ENCODE measurements at regions not wholly inside any gene's neighbourhood (a gene's known extent, or its start where the extent isn't known, plus 50 kb on each side); places are given as distances from the start of the nearest gene placed in this dataset.

DNA sequence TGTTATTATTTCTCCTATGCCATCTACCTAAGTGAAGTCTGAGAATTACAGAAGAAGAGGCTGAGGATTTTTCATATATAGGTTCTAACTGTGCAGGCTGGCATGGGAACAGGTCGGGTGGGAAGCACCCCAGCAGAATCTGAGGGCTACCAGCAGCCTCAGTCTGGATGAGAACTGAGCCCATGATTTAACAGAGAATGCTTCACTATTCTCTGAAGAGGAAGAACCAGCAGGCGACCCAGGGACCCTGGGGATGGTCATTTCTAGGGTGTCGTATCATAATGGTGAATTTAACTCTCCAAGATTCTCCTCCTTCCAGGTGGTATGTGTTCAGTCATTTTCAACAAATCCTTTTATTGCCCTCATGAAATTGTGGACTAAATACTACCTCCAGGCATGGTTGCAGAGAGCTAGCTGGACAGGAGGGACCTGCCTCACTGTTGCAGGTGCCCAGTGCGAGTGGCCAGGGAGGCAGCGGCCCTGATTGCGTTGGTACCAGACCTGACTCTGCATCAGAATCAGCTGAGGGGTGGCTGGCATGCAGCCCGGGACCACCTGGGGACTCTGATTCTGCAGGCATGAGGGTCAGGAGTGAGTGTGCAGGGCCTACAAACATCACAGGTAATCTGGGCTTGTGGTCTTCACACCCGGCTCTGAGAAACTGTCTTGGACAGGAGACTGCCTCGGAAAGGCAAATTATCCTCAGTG, 272.2 kb downstream of the TSN start (continued):
- TF ChIP-seq WT1 (tag by site-specific recombination; IDR thresholded peaks at IDR 0.05) (no peak), KLF8 (tag by site-specific recombination; IDR thresholded peaks at IDR 0.05) (no peak), ZNF473 (tag by site-specific recombination; IDR thresholded peaks at IDR 0.05) (no peak), ZNF549 (tag by site-specific recombination; IDR thresholded peaks at IDR 0.05) (no peak), OSR2 (tag by site-specific recombination; IDR thresholded peaks at IDR 0.05) (no peak)
- TF ChIP-seq, protein P1, sequence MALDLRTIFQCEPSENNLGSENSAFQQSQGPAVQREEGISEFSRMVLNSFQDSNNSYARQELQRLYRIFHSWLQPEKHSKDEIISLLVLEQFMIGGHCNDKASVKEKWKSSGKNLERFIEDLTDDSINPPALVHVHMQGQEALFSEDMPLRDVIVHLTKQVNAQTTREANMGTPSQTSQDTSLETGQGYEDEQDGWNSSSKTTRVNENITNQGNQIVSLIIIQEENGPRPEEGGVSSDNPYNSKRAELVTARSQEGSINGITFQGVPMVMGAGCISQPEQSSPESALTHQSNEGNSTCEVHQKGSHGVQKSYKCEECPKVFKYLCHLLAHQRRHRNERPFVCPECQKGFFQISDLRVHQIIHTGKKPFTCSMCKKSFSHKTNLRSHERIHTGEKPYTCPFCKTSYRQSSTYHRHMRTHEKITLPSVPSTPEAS (tag by site-specific recombination; IDR thresholded peaks at IDR 0.05) = no peak

DNA sequence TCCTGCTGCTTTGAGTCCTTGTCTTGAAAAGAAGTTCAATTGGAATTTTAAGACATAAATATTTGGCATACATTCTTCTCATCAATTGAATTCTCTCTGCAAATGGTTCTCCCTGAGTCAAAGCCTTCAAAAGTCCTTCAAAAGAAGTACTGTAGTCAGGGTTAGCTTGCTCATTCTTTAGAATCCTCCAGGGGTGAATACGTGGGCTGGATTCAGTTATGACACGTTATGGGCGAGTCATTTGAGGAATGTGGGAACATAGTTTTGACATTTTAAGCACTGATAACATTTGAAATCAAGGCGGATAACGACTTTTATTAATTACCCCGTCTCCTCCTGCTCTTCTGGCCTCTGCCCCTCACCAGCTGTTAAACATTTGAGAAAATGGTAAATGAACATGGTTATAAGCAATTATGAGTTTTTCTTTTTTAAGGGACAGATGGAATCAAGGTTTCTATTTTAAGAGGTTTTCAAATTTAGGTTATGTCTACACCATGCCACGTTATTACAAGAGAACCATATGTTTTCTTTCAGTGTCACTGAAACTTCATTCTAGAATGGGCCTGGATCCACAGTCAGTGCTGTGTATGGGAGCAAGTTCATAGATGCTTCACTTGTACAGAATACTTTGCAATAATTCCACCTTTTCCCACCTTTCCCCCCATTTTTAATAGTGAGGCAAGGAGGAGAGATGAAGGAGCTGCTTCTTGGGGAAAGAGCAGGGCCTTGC, 273.1 kb downstream of the TSN start:
- CTCF ChIA-PET = interaction anchor here (0.6 to 1.3 kb wide), 3 partner anchors 217 to 1673 kb away, joined by 3 read pairs; no protein-coding TSS in a partner anchor

DNA sequence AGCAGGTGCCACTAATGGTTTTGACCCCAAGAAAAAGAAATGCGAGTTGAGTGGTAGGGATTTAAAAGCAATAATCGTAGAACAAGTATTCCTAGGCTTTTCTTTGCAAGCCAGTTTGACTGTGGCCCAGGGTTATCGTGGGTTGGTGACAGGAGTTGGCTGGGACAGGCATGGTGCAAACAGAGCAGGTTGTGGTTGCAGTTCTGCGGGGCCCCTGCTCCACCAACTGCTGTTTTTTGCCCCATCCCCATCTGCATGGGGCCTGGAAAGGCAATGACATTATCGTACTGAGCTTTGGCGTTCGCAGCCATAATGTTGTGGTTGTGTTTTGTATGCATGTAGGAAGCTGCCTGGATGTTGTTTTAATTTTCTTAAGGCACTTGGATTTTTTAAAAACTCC, 274.0 kb downstream of the TSN start:
- no peak overlapping the region for H3K27ac ChIP-seq (ENCODE audit: extremely low read depth, low read depth, low read length)
- POLR2A ChIA-PET = no interaction called here

More for the DNA sequence above, 273.1 kb downstream of the TSN start:
- Histone ChIP-seq H3K4me1 (ENCODE audit: control insufficient read depth, insufficient read depth, low read length) (peaks cover 1% of the 10 kb centered on the region; the same call in 1 of the 2 replicates), H3K4me3 (ENCODE audit: low read depth, low read length) (no peak overlapping the region), H3K27ac (ENCODE audit: extremely low read depth, low read depth, low read length) (no peak overlapping the region), H3K9me3 (ENCODE audit: control insufficient read depth, insufficient read depth, low read depth, low read length) (no peaks in the 10 kb centered on the region), H3K36me3 (ENCODE audit: control insufficient read depth in 2 of 2, insufficient read depth in 1 of 2, low read length in 2 of 2) (no peaks in the 10 kb centered on the region)
- TF ChIP-seq ZNF394 (tag by site-specific recombination; IDR thresholded peaks at IDR 0.05; ENCODE audit: borderline replicate concordance) (no peak), ZBTB7A (tag by site-specific recombination; IDR thresholded peaks at IDR 0.05; ENCODE audit: low read depth) (no peak), SETDB1 (IDR thresholded peaks at IDR 0.05; ENCODE audit: insufficient read length, low read length) (no peak), ZNF155 (tag by site-specific recombination; IDR thresholded peaks at IDR 0.05) (no peak)
- TF ChIP-seq, protein P2, sequence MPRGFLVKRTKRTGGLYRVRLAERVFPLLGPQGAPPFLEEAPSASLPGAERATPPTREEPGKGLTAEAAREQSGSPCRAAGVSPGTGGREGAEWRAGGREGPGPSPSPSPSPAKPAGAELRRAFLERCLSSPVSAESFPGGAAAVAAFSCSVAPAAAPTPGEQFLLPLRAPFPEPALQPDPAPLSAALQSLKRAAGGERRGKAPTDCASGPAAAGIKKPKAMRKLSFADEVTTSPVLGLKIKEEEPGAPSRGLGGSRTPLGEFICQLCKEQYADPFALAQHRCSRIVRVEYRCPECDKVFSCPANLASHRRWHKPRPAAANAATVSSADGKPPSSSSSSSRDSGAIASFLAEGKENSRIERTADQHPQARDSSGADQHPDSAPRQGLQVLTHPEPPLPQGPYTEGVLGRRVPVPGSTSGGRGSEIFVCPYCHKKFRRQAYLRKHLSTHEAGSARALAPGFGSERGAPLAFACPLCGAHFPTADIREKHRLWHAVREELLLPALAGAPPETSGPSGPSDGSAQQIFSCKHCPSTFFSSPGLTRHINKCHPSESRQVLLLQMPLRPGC (tag by site-specific recombination; IDR thresholded peaks at IDR 0.05) = no peak
- POLR2A ChIA-PET = no interaction called here

More for the DNA sequence above, 274.0 kb downstream of the TSN start:
- H3K4me1 ChIP-seq (ENCODE audit: control insufficient read depth, insufficient read depth, low read length) = no peaks in the 10 kb centered on the region
- H3K36me3 ChIP-seq (ENCODE audit: control insufficient read depth in 2 of 2, insufficient read depth in 1 of 2, low read length in 2 of 2) = no peaks in the 10 kb centered on the region
- H3K9me3 ChIP-seq (ENCODE audit: control insufficient read depth, insufficient read depth, low read depth, low read length) = no peaks in the 10 kb centered on the region
- CTCF ChIA-PET = interaction anchor here (0.6 to 1.3 kb wide), 2 partner anchors 218 to 351 kb away, joined by 3 read pairs; no protein-coding TSS in a partner anchor
- TF ChIP-seq, protein P3, sequence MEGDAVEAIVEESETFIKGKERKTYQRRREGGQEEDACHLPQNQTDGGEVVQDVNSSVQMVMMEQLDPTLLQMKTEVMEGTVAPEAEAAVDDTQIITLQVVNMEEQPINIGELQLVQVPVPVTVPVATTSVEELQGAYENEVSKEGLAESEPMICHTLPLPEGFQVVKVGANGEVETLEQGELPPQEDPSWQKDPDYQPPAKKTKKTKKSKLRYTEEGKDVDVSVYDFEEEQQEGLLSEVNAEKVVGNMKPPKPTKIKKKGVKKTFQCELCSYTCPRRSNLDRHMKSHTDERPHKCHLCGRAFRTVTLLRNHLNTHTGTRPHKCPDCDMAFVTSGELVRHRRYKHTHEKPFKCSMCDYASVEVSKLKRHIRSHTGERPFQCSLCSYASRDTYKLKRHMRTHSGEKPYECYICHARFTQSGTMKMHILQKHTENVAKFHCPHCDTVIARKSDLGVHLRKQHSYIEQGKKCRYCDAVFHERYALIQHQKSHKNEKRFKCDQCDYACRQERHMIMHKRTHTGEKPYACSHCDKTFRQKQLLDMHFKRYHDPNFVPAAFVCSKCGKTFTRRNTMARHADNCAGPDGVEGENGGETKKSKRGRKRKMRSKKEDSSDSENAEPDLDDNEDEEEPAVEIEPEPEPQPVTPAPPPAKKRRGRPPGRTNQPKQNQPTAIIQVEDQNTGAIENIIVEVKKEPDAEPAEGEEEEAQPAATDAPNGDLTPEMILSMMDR (tag by site-specific recombination; IDR thresholded peaks at IDR 0.05) = no peak
- TF ChIP-seq ZNF426 (tag by site-specific recombination; IDR thresholded peaks at IDR 0.05) = no peak
- TF ChIP-seq ZFP69B (tag by site-specific recombination; IDR thresholded peaks at IDR 0.05) = no peak
- no peak for TF ChIP-seq ZNF394 (tag by site-specific recombination; IDR thresholded peaks at IDR 0.05; ENCODE audit: borderline replicate concordance)
- TF ChIP-seq, protein P4, sequence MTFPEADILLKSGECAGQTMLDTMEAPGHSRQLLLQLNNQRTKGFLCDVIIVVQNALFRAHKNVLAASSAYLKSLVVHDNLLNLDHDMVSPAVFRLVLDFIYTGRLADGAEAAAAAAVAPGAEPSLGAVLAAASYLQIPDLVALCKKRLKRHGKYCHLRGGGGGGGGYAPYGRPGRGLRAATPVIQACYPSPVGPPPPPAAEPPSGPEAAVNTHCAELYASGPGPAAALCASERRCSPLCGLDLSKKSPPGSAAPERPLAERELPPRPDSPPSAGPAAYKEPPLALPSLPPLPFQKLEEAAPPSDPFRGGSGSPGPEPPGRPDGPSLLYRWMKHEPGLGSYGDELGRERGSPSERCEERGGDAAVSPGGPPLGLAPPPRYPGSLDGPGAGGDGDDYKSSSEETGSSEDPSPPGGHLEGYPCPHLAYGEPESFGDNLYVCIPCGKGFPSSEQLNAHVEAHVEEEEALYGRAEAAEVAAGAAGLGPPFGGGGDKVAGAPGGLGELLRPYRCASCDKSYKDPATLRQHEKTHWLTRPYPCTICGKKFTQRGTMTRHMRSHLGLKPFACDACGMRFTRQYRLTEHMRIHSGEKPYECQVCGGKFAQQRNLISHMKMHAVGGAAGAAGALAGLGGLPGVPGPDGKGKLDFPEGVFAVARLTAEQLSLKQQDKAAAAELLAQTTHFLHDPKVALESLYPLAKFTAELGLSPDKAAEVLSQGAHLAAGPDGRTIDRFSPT (tag by site-specific recombination; IDR thresholded peaks at IDR 0.05) = no peak
- no peak for TF ChIP-seq BCL11B (tag by site-specific recombination; IDR thresholded peaks at IDR 0.05; ENCODE audit: low read depth)
- no peak for TF ChIP-seq ZNF792 (tag by site-specific recombination; IDR thresholded peaks at IDR 0.05)
- no peak for TF ChIP-seq YY1 (tag by site-specific recombination; IDR thresholded peaks at IDR 0.05)
- no peak for TF ChIP-seq ZNF132 (tag by site-specific recombination; IDR thresholded peaks at IDR 0.05; ENCODE audit: borderline replicate concordance)
- no peak for TF ChIP-seq ZNF747 (tag by site-specific recombination; IDR thresholded peaks at IDR 0.05)
- no peak overlapping the region for H3K4me3 ChIP-seq (ENCODE audit: low read depth, low read length)
